ENCODE measurements at regions not wholly inside any gene's neighbourhood (a gene's known extent, or its start where the extent isn't known, plus 50 kb on each side); places are given as distances from the start of the nearest gene placed in this dataset.

GRCh38 chr3:73685061-73685460 is 60.3 kb upstream of the PDZRN3 start (continued):
- TF ChIP-seq CUX1 (IDR thresholded peaks at IDR 0.05; ENCODE audit: insufficient replicate concordance, low read depth, low read length) (no peak), ZNF217 (IDR thresholded peaks at IDR 0.05) (no peak), EGR1 (IDR thresholded peaks at IDR 0.05; ENCODE audit: borderline replicate concordance in 1 of 2, low read depth in 2 of 2, low read length in 2 of 2) (no peak), KLF5 (IDR thresholded peaks at IDR 0.05; ENCODE audit: partially characterized antibody) (no peak), CEBPB (IDR thresholded peaks at IDR 0.05; ENCODE audit: borderline replicate concordance in 1 of 2, low read depth in 2 of 2, low read length in 2 of 2) (no peak), BRCA1 (IDR thresholded peaks at IDR 0.05; ENCODE audit: low read depth, low read length) (no peak), NFYA (IDR thresholded peaks at IDR 0.05; ENCODE audit: borderline replicate concordance, low read depth, low read length) (no peak), ZNF687 (IDR thresholded peaks at IDR 0.05) (no peak)

All from GM12878 (cell line).